HG03521 (cell line): ENCODE measurements at regions not wholly inside any gene's neighbourhood (a gene's known extent, or its start where the extent isn't known, plus 50 kb on each side); places are given as distances from the start of the nearest gene placed in this dataset.
"Not testable (repeated sequence)": the region's sequence is repeated elsewhere in the genome, so short reads cannot be mapped to it uniquely, and the experiment has no call there.

ENCODE experiments used
- ATAC-seq: cut with Tn5 transposase; IDR thresholded peaks from one replicate; pipeline ENCODE4 v1.9.1; 2021; ENCODE audit warnings: mild to moderate bottlenecking, moderate library complexity; ENCODE audit not compliant: unreplicated experiment

DNA sequence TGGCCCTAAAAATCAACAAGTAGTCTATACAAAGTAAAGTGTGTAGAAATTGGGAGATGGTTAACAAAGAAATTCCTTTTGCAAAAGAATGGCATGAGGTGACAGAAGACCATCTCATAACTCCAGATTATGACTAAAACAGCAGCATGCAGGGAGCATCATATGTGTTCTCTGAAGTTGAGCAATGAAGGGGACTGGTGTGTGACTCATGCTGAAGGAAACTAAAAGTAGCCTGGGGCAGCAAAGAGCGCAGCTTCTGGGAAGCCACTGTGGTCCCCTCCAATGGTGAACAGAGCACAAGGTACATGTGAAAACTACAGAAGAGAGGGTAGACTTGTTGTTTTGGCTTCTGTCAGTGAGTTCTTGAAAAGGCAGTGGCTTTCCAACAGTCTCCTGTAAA, 133.4 kb downstream of the MACC1 start:
- no peak for ATAC-seq

GRCh38 chr7:20079080-20079479, 138.1 kb downstream of the MACC1 start:
- no peak for ATAC-seq

- no peak for ATAC-seq
These were observed 140.3 kb downstream of the MACC1 start for GRCh38 chr7:20076835-20077234.

GRCh38 chr7:20075992-20076820, 141.0 kb downstream of the MACC1 start:
- ATAC-seq, result no peak

- no peak for ATAC-seq
These were observed 141.7 kb downstream of the MACC1 start for GRCh38 chr7:20075440-20075839.

GRCh38 chr7:20068004-20068403, 149.2 kb downstream of the MACC1 start:
- ATAC-seq, result not testable (repeated sequence)

- peak; percentile 98 for ATAC-seq
These were observed 152.0 kb downstream of the MACC1 start for GRCh38 chr7:20064974-20065862.

DNA sequence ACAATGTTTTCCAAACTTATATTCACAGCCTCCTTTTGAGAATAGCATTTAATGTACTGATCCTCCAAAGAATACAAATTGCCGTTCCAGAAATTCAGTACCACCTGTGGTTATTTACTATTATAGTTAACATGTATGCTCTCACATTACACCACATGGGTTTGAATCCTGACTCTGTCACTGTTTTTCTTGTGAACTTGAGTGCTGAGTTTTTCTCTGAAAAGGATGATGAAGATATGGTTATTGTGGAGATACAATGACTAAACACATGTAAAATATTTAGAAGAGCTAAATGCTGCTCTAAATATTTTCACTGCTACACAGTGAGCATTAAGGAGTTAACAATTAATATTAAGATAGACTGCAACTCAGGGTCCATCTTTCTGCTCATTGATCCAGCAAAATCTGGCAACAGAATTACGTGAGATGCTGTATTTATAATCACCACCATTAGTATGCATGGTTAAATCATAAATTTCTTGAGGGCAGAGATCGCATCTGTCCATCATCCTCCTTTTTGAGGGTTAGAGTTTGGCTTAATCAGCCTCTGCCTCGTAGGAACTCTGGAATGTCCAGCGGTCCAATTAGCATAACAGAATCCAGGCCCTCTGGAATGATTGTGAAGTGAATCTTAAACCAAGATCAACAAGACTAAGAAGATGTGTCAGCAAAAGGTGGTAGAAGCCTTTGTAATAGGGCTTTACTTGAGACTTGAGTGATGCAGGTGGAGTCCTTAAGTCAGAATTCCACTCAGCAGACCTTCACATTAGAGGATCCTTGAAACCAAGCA, 152.8 kb downstream of the MACC1 start:
- ATAC-seq, result no peak

- no peak for ATAC-seq
These were observed 153.5 kb downstream of the MACC1 start for GRCh38 chr7:20063644-20064043.

DNA sequence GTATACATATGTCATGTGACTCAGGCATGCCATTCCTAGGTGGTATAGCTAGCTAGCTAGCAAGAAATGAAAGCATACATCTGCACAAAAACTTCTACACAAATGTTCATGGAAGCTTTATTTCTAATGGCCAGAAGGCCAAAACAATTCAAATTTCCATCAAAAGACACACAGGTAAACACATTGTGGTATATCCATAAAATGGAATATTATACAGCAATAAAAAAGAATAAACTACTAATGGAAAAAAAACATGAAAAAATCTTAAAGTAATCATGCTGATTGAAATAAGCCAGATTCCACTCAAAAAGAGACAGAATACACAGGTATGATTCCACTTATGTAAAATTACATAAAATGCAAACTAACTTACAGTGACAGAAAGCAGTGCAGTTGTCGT, 154.3 kb downstream of the MACC1 start:
- no peak for ATAC-seq

DNA sequence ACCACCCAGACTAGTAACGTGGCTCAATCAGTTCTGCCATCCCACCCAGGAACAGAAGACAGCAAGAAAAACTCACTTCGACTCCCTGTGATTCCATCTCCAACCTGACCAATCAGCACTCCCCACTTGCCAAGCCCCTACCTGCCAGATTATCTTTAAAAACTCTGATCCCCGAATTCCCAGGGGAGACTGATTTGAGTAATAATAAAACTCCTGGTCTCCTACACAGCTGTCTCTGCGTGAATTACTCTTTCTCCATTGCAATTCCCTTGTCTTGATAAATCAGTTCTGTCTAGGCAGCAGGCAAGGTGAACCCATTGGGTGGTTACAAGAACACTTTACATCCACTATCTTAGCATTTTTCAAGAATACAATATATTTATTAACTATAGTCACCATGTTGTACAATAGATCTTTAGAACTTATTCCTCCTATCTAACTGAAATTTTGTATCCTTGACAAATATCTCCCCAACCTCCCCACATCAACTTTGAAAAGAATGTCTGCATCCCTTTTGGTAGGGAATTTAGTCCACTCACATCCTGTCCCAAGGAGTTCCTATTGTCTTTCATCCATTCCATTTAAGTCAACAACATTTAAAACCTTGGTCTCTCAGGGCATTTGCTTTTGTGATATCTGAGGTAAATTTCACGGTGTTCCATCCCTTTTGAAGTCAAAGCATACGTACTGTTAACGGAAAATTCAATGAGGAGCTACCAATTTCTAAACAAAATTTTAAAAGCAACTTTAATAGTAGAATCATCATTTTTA, 163.7 kb downstream of the MACC1 start:
- ATAC-seq, result no peak

DNA sequence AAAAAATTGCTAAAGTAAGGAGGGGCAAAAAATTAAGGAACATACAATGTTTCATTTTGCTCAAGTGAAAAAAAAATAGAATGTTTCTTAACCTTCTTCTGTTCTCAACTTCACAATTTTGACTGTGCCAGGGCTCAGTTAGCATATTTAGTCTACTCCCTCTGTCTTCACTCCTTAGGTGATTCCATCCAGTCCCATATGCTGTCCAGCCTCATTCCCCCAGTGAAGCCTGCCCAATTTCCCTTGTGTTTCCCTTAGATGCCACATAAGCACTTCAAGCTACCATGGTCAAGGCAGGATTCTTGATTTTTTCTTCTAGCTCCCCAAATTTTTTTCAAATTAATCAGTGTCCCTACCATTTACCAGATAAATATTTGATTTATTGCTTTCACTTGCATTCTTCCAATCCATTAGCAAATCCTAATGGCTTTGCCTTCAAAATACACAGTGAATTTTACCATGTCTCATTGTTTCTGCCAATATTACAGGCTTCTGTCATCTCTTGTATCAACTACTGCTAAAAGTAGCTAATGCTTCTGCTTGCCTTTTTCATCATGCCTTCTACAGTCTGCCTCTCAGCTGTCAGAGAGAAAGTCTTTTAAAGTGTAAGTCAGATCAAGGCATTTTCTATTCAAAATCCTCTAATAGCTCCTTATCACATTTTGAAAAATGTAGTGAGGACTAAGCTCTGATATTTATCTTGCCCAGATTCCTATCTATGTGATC, 166.8 kb downstream of the MACC1 start:
- ATAC-seq, result no peak

GRCh38 chr7:20038676-20039075, 178.5 kb downstream of the MACC1 start:
- no peak for ATAC-seq

- ATAC-seq, result no peak
These were observed 181.8 kb downstream of the MACC1 start for GRCh38 chr7:20035279-20035875.

DNA sequence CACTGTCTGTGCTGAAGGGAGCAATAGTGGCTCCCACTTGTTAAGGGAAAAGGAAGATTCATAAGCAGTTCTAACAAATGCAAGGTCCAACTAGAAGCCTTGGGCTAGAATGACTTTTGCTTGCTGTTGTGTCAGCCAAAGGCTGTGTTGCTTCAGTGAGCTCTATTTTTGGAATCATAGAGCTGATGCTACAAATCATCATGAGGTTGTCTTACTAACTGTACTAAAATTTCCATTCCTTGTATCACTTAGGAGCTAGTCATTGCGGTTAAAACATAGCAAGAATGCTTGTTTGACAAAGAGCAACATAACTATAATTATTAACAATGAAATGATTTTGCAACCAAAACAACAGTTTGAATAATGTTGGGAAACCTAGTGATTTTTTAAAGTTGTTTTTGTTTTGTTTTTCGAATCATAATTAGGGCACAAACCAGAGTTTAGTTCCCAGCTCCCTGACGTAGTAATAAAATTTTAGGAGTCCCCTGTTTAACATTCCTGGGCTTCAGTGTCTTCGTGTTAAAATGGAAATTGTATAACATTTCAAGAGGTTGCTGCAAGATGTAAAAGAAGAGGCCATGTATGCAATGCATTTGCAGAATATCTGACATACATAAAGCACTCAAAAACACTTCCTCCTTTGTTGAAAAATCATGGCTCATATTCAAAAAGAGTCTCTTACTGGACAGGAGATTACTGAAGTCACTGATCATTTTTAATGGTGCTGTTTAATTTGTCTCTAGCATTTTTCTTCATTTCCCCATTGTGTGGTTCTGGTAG, 183.4 kb downstream of the MACC1 start:
- ATAC-seq, result no peak

DNA sequence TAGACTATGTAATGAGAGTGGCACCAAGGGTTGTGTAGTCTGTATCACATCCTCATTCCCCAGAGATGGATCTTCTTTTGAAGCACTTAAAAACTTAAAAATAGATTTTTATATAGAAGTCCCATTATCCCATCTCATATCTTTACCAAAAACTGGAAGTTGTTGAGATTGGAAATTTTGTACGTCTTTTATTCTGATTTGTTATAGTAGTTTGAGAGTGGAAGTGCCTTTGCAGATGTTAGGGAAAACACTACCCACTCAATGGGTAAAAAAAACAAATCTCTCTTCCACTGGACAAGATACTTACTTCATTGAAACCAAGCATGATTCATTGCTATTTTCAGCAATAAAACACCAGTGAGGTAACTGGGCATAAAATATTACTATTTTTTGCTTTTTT, 184.4 kb downstream of the MACC1 start:
- ATAC-seq, result no peak

DNA sequence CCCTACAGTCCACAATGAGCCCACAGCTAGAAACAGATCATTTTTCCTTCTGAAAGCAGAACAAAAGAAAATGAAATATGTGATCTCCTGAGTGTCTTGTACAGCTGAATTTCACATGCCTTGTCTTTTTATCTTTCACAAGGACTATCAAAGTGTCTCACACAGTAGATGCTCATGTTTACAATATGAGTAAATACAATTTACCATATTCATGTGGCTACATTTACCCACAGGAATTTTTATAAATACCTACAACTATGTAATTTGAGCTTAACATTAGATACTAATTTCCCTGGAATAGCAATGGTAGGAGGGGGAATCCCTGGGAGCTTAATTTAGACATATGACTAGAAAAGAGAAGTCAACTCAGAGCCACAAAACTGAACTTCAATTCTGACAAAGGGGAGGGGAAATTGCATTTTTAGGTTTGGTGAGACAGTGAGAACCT, 186.2 kb downstream of the MACC1 start:
- ATAC-seq, result peak; percentile 25

GRCh38 chr7:20030417-20030816, 186.8 kb downstream of the MACC1 start:
- ATAC-seq, result peak; percentile 80

- ATAC-seq, result no peak
These were observed 190.4 kb downstream of the MACC1 start for GRCh38 chr7:20026762-20027161.
